ENCODE measurements at regions not wholly inside any gene's neighbourhood (a gene's known extent, or its start where the extent isn't known, plus 50 kb on each side); places are given as distances from the start of the nearest gene placed in this dataset.

DNA sequence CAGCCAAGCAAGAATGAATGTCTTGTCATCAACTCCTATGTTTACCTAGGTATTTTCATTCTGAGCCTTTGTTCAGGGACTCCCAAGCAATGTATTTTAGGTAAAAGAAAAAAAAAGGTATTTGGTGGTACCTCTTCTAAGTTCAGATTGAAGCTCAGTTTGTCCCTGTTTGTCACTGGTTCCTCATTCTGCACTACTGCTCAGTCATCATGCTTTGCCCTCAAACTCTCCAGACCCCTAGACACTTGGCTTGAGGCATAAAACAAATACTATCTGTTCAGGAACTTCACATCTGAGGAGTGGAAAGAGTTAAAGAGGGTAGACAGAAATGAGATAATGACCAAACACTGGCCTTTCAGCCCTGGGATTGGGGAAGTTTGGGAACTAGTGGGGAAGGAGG is 163.6 kb upstream of the HNRNPA3 start:
- TF ChIP-seq CTCF (IDR thresholded peaks at IDR 0.05) (no peak), NFE2L1 (CRISPR knock-in tag; IDR thresholded peaks at IDR 0.05) (no peak), HMGXB4 (CRISPR knock-in tag; IDR thresholded peaks at IDR 0.05) (no peak), EMX1 (CRISPR knock-in tag; IDR thresholded peaks at IDR 0.05) (no peak), PRRX2 (CRISPR knock-in tag; IDR thresholded peaks at IDR 0.05) (no peak), TEAD4 (CRISPR knock-in tag; IDR thresholded peaks at IDR 0.05) (no peak), ZBTB21 (CRISPR knock-in tag; IDR thresholded peaks at IDR 0.05; ENCODE audit: borderline replicate concordance) (no peak)

Measured in WTC11 (cell line).